ENCODE measurements at regions not wholly inside any gene's neighbourhood (a gene's known extent, or its start where the extent isn't known, plus 50 kb on each side); places are given as distances from the start of the nearest gene placed in this dataset.

- TF ChIP-seq, protein P1, sequence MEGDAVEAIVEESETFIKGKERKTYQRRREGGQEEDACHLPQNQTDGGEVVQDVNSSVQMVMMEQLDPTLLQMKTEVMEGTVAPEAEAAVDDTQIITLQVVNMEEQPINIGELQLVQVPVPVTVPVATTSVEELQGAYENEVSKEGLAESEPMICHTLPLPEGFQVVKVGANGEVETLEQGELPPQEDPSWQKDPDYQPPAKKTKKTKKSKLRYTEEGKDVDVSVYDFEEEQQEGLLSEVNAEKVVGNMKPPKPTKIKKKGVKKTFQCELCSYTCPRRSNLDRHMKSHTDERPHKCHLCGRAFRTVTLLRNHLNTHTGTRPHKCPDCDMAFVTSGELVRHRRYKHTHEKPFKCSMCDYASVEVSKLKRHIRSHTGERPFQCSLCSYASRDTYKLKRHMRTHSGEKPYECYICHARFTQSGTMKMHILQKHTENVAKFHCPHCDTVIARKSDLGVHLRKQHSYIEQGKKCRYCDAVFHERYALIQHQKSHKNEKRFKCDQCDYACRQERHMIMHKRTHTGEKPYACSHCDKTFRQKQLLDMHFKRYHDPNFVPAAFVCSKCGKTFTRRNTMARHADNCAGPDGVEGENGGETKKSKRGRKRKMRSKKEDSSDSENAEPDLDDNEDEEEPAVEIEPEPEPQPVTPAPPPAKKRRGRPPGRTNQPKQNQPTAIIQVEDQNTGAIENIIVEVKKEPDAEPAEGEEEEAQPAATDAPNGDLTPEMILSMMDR (IDR thresholded peaks at IDR 0.05) = no peak
- TF ChIP-seq POLR2A (IDR thresholded peaks at IDR 0.05) (no peak), POLR2AphosphoS5 (IDR thresholded peaks at IDR 0.05) (no peak)
Measured at GRCh38 chr7:34282271-34282670, 375.7 kb upstream of the NPSR1 start.

Data from prostate gland (tissue), 2 donors.